Loucy (cell line): ENCODE measurements at regions not wholly inside any gene's neighbourhood (a gene's known extent, or its start where the extent isn't known, plus 50 kb on each side); places are given as distances from the start of the nearest gene placed in this dataset.

Experiments
- H2AFZ ChIP-seq: fragments of 200-600 bp; sonication (generic); 2 replicates; pipeline ENCODE4 v1.6.0; 2016; ENCODE audit warnings: antibody characterized with exemption, mild to moderate bottlenecking, low read length, moderate library complexity
- H3F3A ChIP-seq: fragments of 200-600 bp; 2 replicates; pipeline ENCODE4 v1.6.0; 2016; ENCODE audit warnings: antibody characterized with exemption, low read depth, mild to moderate bottlenecking
- H3K27me3 ChIP-seq: fragments of 200-600 bp; sonication (generic); 2 replicates; pipeline ENCODE4 v1.6.1; 2014; ENCODE audit warnings: low read length, mild to moderate bottlenecking; ENCODE audit not compliant: insufficient read depth, poor library complexity, severe bottlenecking
- H3K36me3 ChIP-seq: fragments of 200-600 bp; sonication (generic); 2 replicates; pipeline ENCODE4 v1.6.1; 2016; ENCODE audit warnings: low read length; ENCODE audit not compliant: insufficient read depth
- H3K4me1 ChIP-seq: fragments of 200-600 bp; sonication (generic); 2 replicates; pipeline ENCODE4 v1.5.1; 2014; ENCODE audit warnings: low read length, mild to moderate bottlenecking; ENCODE audit not compliant: insufficient read depth, poor library complexity, severe bottlenecking
- H3K4me2 ChIP-seq: fragments of 200-600 bp; sonication (generic); 2 replicates; pipeline ENCODE4 v1.6.0; 2014; ENCODE audit warnings: antibody characterized with exemption, low read length, low read depth, mild to moderate bottlenecking; ENCODE audit not compliant: poor library complexity, severe bottlenecking
- H3K4me3 ChIP-seq: fragments of 200-600 bp; sonication (generic); 2 replicates; pipeline ENCODE4 v1.5.1; 2014; ENCODE audit warnings: low read length, mild to moderate bottlenecking, mixed read lengths; ENCODE audit not compliant: poor library complexity, severe bottlenecking
- H3K79me2 ChIP-seq: fragments of 200-600 bp; sonication (generic); 2 replicates; pipeline ENCODE4 v1.6.1; 2014; ENCODE audit warnings: low read length; ENCODE audit not compliant: insufficient read depth
- H3K9ac ChIP-seq: fragments of 200-600 bp; sonication (generic); 2 replicates; pipeline ENCODE4 v1.6.0; 2014; ENCODE audit warnings: mild to moderate bottlenecking, low read depth, low read length, moderate library complexity; ENCODE audit not compliant: poor library complexity, severe bottlenecking
- H3K9me2 ChIP-seq: fragments of 200-600 bp; sonication (generic); replicated peaks from 2 replicates; pipeline ENCODE4 v1.6.1; 2016; ENCODE audit warnings: low read depth, low read length, mixed read lengths
- H3K9me3 ChIP-seq: fragments of 200-600 bp; sonication (generic); 2 replicates; pipeline ENCODE4 v1.6.1; 2014; ENCODE audit warnings: mild to moderate bottlenecking, antibody characterized with exemption, low read length, low read depth; ENCODE audit not compliant: insufficient read depth
- H4K20me1 ChIP-seq: fragments of 200-600 bp; sonication (generic); 2 replicates; pipeline ENCODE4 v1.6.0; 2014; ENCODE audit warnings: antibody characterized with exemption, low read length, mild to moderate bottlenecking; ENCODE audit not compliant: insufficient read depth, poor library complexity, severe bottlenecking
- EZH2phosphoT487 ChIP-seq: fragments of 200-600 bp; IDR thresholded peaks from 2 replicates; pipeline ENCODE4 v1.6.1; 2018; ENCODE audit warnings: antibody characterized with exemption, mild to moderate bottlenecking, moderate library complexity, borderline replicate concordance
- TF ChIP-seq, protein P1 (sequence below): fragments of 200-600 bp; sonication (generic); conservative IDR thresholded peaks from 2 replicates; pipeline ENCODE4 v1.5.1; 2014; ENCODE audit warnings: mild to moderate bottlenecking, antibody characterized with exemption, low read length

DNA sequence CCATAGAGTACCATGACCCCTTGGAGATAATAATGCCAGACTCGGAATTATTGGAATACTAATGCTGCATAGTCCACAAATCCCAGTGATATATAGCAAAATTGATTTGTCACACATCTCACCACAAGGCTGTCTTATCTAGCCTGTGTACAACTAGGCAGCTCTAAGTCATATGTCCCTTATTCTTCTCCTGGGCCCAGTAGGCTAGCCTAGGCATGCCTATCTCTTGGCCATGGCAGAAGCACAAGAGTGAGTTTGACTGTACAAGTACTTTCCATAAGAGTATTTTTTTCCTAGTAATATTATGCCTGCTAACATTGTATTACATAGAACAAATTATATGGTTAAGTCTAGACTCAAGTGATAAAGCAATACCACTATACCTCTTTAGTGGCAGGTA lies 1122.1 kb upstream of the SEL1L start:
- no peaks in the 10 kb centered on the region for H3K79me2 ChIP-seq
- H2AFZ ChIP-seq = no peak overlapping the region
- no peaks in the 10 kb centered on the region for H3K4me1 ChIP-seq
- H3K27me3 ChIP-seq = no peaks in the 10 kb centered on the region
- H4K20me1 ChIP-seq = no peaks in the 10 kb centered on the region
- no peaks in the 10 kb centered on the region for H3F3A ChIP-seq
- no peak overlapping the region for H3K4me2 ChIP-seq
- H3K9ac ChIP-seq = no peak overlapping the region
- TF ChIP-seq EZH2phosphoT487 = no peak
- TF ChIP-seq, protein P1, sequence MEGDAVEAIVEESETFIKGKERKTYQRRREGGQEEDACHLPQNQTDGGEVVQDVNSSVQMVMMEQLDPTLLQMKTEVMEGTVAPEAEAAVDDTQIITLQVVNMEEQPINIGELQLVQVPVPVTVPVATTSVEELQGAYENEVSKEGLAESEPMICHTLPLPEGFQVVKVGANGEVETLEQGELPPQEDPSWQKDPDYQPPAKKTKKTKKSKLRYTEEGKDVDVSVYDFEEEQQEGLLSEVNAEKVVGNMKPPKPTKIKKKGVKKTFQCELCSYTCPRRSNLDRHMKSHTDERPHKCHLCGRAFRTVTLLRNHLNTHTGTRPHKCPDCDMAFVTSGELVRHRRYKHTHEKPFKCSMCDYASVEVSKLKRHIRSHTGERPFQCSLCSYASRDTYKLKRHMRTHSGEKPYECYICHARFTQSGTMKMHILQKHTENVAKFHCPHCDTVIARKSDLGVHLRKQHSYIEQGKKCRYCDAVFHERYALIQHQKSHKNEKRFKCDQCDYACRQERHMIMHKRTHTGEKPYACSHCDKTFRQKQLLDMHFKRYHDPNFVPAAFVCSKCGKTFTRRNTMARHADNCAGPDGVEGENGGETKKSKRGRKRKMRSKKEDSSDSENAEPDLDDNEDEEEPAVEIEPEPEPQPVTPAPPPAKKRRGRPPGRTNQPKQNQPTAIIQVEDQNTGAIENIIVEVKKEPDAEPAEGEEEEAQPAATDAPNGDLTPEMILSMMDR = no peak
- H3K36me3 ChIP-seq = no peaks in the 10 kb centered on the region
- no peaks in the 10 kb centered on the region for H3K9me3 ChIP-seq
- no peak overlapping the region for H3K4me3 ChIP-seq
- H3K9me2 ChIP-seq = no peaks in the 10 kb centered on the region

DNA sequence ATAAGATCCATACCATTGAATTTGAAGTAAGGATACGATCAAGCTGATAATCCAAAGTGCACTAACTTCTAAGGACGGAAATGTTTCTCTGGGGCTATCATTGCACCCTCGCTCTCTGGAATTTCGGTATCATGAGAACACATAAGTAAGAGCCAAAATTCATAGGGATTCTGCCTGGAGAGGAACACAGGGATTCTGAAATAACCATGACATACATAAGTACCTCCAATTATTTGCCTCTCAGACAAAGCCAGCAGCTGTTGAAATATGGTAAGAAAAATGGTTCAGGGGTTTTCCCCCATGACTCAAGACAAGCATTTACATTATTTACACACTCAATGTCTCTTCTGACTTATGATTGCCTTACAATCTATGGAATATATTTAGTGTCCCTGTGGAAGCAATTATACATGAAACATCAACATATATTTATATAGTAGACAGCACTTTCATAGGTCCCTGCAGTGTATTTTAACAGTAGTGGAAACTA lies 1123.6 kb upstream of the SEL1L start:
- no peaks in the 10 kb centered on the region for H3K9me2 ChIP-seq
- H3F3A ChIP-seq = no peaks in the 10 kb centered on the region
- no peak overlapping the region for H3K4me3 ChIP-seq
- H3K4me1 ChIP-seq = no peaks in the 10 kb centered on the region
- TF ChIP-seq, protein P1 = no peak
- TF ChIP-seq EZH2phosphoT487 = no peak
- H4K20me1 ChIP-seq = no peaks in the 10 kb centered on the region
- H3K4me2 ChIP-seq = no peak overlapping the region
- no peaks in the 10 kb centered on the region for H3K79me2 ChIP-seq
- no peaks in the 10 kb centered on the region for H3K9me3 ChIP-seq
- no peaks in the 10 kb centered on the region for H3K36me3 ChIP-seq
- no peak overlapping the region for H2AFZ ChIP-seq
- H3K9ac ChIP-seq = no peak overlapping the region
- no peaks in the 10 kb centered on the region for H3K27me3 ChIP-seq

DNA sequence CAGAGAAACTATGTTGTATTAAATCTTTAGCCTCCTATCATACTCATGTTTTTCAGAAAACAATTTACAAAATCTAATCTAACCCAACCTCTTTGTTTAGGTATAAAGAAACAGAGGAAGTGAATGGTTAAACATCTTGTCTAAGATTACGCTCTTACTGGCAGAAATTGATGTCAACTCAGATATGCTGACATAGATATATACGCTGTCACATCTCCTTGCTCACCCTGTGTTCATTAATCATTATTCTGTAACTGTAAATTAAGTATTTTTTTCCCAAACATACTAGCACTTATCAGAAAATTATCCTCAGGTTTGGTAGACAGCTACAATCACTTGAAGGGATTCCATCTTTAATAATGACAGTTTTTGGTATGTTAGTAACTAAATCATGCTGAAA lies 1127.6 kb upstream of the SEL1L start:
- no peaks in the 10 kb centered on the region for H3F3A ChIP-seq
- H3K4me1 ChIP-seq = no peaks in the 10 kb centered on the region
- no peaks in the 10 kb centered on the region for H3K9me3 ChIP-seq
- no peaks in the 10 kb centered on the region for H3K36me3 ChIP-seq
- H3K79me2 ChIP-seq = no peaks in the 10 kb centered on the region
- H2AFZ ChIP-seq = no peak overlapping the region
- TF ChIP-seq EZH2phosphoT487 = no peak
- no peak overlapping the region for H3K9ac ChIP-seq
- H3K27me3 ChIP-seq = no peaks in the 10 kb centered on the region
- H3K9me2 ChIP-seq = no peaks in the 10 kb centered on the region
- H4K20me1 ChIP-seq = no peaks in the 10 kb centered on the region
- no peak overlapping the region for H3K4me3 ChIP-seq
- no peak overlapping the region for H3K4me2 ChIP-seq

DNA sequence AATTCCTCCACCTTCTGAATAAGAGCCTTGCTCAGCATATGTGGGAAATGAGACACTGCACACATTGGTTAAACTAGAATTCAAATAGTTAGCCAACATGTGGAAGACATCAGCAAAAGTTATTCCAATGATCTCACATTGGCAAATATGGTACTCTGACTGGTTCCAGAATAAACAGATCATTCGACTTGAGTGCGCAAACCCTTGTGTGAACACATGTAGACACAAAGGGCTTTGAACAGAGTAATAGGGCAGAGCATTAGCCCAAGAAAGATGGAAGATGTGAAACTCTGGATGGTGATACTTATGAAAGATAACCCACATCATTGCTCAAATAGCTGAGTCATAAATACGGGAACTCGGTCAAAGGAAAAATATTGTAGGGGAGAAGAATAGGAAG lies 1133.4 kb upstream of the SEL1L start:
- Histone ChIP-seq H3K9me3 (no peaks in the 10 kb centered on the region), H2AFZ (no peak overlapping the region), H3K4me2 (no peak overlapping the region), H3K9ac (no peak overlapping the region), H3K9me2 (no peaks in the 10 kb centered on the region), H4K20me1 (no peaks in the 10 kb centered on the region), H3F3A (no peaks in the 10 kb centered on the region), H3K4me3 (no peak overlapping the region), H3K36me3 (no peaks in the 10 kb centered on the region), H3K79me2 (no peaks in the 10 kb centered on the region), H3K4me1 (no peaks in the 10 kb centered on the region), H3K27me3 (no peaks in the 10 kb centered on the region)
- no peak for TF ChIP-seq EZH2phosphoT487
- TF ChIP-seq, protein P1 = no peak
